Activated CD4-positive, CD25-positive, alpha-beta regulatory T cell treated with anti-CD3 and anti-CD28 coated beads, Interleukin-2, amount 50 U/mL, for 72 hours (primary cell): ENCODE measurements at regions not wholly inside any gene's neighbourhood (a gene's known extent, or its start where the extent isn't known, plus 50 kb on each side); places are given as distances from the start of the nearest gene placed in this dataset.
"Not testable (repeated sequence)": the region's sequence is repeated elsewhere in the genome, so short reads cannot be mapped to it uniquely, and the experiment has no call there.

ENCODE experiments used
- DNase-seq: peaks from one replicate; pipeline ENCODE4 v3.0.0; 2021

- DNase-seq, result no peak
Measured at GRCh38 chr14:53444677-53445312, 291.7 kb upstream of the DDHD1 start.

- no peak for DNase-seq
Measured at GRCh38 chr14:53441789-53442188, 288.7 kb upstream of the DDHD1 start.

GRCh38 chr14:53437858-53438257 lies 284.7 kb upstream of the DDHD1 start:
- no peak for DNase-seq

- no peak for DNase-seq
Measured at GRCh38 chr14:53432378-53432802, 279.3 kb upstream of the DDHD1 start.

GRCh38 chr14:53430870-53431269 lies 277.7 kb upstream of the DDHD1 start:
- no peak for DNase-seq

GRCh38 chr14:53412819-53413675 lies 259.9 kb upstream of the DDHD1 start:
- DNase-seq, result no peak

GRCh38 chr14:53411125-53411524 lies 258.0 kb upstream of the DDHD1 start:
- no peak for DNase-seq

GRCh38 chr14:53409969-53410368 lies 256.8 kb upstream of the DDHD1 start:
- DNase-seq, result no peak

GRCh38 chr14:53409289-53409688 lies 256.2 kb upstream of the DDHD1 start:
- DNase-seq, result no peak

GRCh38 chr14:53408175-53408879 lies 255.2 kb upstream of the DDHD1 start:
- no peak for DNase-seq

GRCh38 chr14:53406519-53406918 lies 253.4 kb upstream of the DDHD1 start:
- DNase-seq, result no peak

- DNase-seq, result no peak
Measured at GRCh38 chr14:53401646-53402045, 248.5 kb upstream of the DDHD1 start.

GRCh38 chr14:53399057-53399456 lies 245.9 kb upstream of the DDHD1 start:
- no peak for DNase-seq

GRCh38 chr14:53398616-53399015 lies 245.5 kb upstream of the DDHD1 start:
- DNase-seq, result no peak

- not testable (repeated sequence) for DNase-seq
Measured at GRCh38 chr14:53395267-53395666, 242.1 kb upstream of the DDHD1 start.

- no peak for DNase-seq
Measured at GRCh38 chr14:53391631-53392285, 238.6 kb upstream of the DDHD1 start.

GRCh38 chr14:53391156-53391555 lies 238.0 kb upstream of the DDHD1 start:
- no peak for DNase-seq

GRCh38 chr14:53390008-53390407 lies 236.9 kb upstream of the DDHD1 start:
- DNase-seq, result no peak

- no peak for DNase-seq
Measured at GRCh38 chr14:53389202-53389601, 236.1 kb upstream of the DDHD1 start.

- no peak for DNase-seq
Measured at GRCh38 chr14:53386362-53386761, 233.2 kb upstream of the DDHD1 start.

GRCh38 chr14:53384536-53384935 lies 231.4 kb upstream of the DDHD1 start:
- no peak for DNase-seq

GRCh38 chr14:53384073-53384472 lies 230.9 kb upstream of the DDHD1 start:
- DNase-seq, result no peak

GRCh38 chr14:53381895-53382294 lies 228.8 kb upstream of the DDHD1 start:
- DNase-seq, result no peak
